ENCODE measurements at regions not wholly inside any gene's neighbourhood (a gene's known extent, or its start where the extent isn't known, plus 50 kb on each side); places are given as distances from the start of the nearest gene placed in this dataset.

- Histone ChIP-seq H3K9me3 (no peaks in the 10 kb centered on the region), H3K4me1 (no peaks in the 10 kb centered on the region), H3K4me3 (no peak overlapping the region), H3K27me3 (peaks cover 3% of the 10 kb centered on the region), H3K36me3 (no peaks in the 10 kb centered on the region), H3K27ac (no peak overlapping the region)
- DNase-seq (ENCODE audit: low spot score in 2 of 2), result no peak
- TF ChIP-seq POLR2A (IDR thresholded peaks at IDR 0.05) (no peak), CTCF (IDR thresholded peaks at IDR 0.05) (no peak), EP300 (IDR thresholded peaks at IDR 0.05) (no peak), POLR2AphosphoS5 (IDR thresholded peaks at IDR 0.05) (no peak)
- WGBS, result 67% methylated on average over 2 of the region's 2 CpGs
These were observed 84.0 kb upstream of the QRFPR start for GRCh38 chr4:121464854-121465253.

GRCh38 chr4:121462660-121463261 is 81.9 kb upstream of the QRFPR start:
- WGBS, result 55% methylated on average over 5 of the region's 5 CpGs
- TF ChIP-seq CTCF (IDR thresholded peaks at IDR 0.05) (peak in 1 of 2 donors; percentile 47), EP300 (IDR thresholded peaks at IDR 0.05) (no peak), POLR2AphosphoS5 (IDR thresholded peaks at IDR 0.05) (no peak), POLR2A (IDR thresholded peaks at IDR 0.05) (no peak)
- Histone ChIP-seq H3K36me3 (no peaks in the 10 kb centered on the region), H3K4me3 (no peak overlapping the region), H3K9me3 (no peaks in the 10 kb centered on the region), H3K27ac (no peak overlapping the region), H3K27me3 (peaks cover 3% of the 10 kb centered on the region), H3K4me1 (no peaks in the 10 kb centered on the region)
- no peak for DNase-seq (ENCODE audit: low spot score in 2 of 2)

GRCh38 chr4:121459026-121459425 is 78.2 kb upstream of the QRFPR start:
- Histone ChIP-seq H3K9me3 (no peaks in the 10 kb centered on the region), H3K36me3 (no peaks in the 10 kb centered on the region), H3K27ac (no peak overlapping the region), H3K4me3 (no peak overlapping the region), H3K27me3 (peaks cover 3% of the 10 kb centered on the region), H3K4me1 (no peaks in the 10 kb centered on the region)
- WGBS, result 66% methylated on average over 2 of the region's 2 CpGs
- no peak for DNase-seq (ENCODE audit: low spot score in 2 of 2)
- TF ChIP-seq EP300 (IDR thresholded peaks at IDR 0.05) (no peak), POLR2AphosphoS5 (IDR thresholded peaks at IDR 0.05) (no peak), POLR2A (IDR thresholded peaks at IDR 0.05) (no peak), CTCF (IDR thresholded peaks at IDR 0.05) (no peak)

GRCh38 chr4:121457278-121457875 is 76.6 kb upstream of the QRFPR start:
- Histone ChIP-seq H3K27me3 (peaks cover 3% of the 10 kb centered on the region), H3K4me3 (no peak overlapping the region), H3K9me3 (no peaks in the 10 kb centered on the region), H3K36me3 (no peaks in the 10 kb centered on the region), H3K27ac (no peak overlapping the region), H3K4me1 (no peaks in the 10 kb centered on the region)
- WGBS, result 74% methylated on average over 7 of the region's 7 CpGs
- TF ChIP-seq EP300 (IDR thresholded peaks at IDR 0.05), result no peak
- no peak for TF ChIP-seq CTCF (IDR thresholded peaks at IDR 0.05)
- no peak for TF ChIP-seq POLR2A (IDR thresholded peaks at IDR 0.05)
- TF ChIP-seq POLR2AphosphoS5 (IDR thresholded peaks at IDR 0.05), result no peak
- no peak for DNase-seq (ENCODE audit: low spot score in 2 of 2)

GRCh38 chr4:121455285-121455684 is 74.5 kb upstream of the QRFPR start:
- H3K27me3 ChIP-seq, result peaks cover 2% of the 10 kb centered on the region
- TF ChIP-seq EP300 (IDR thresholded peaks at IDR 0.05) (no peak), CTCF (IDR thresholded peaks at IDR 0.05) (no peak), POLR2A (IDR thresholded peaks at IDR 0.05) (no peak), POLR2AphosphoS5 (IDR thresholded peaks at IDR 0.05) (no peak)
- WGBS, result 29% methylated on average over 3 of the region's 3 CpGs
- H3K27ac ChIP-seq, result no peak overlapping the region
- no peak overlapping the region for H3K4me3 ChIP-seq
- H3K9me3 ChIP-seq, result no peaks in the 10 kb centered on the region
- no peak for DNase-seq (ENCODE audit: low spot score in 2 of 2)
- H3K36me3 ChIP-seq, result no peaks in the 10 kb centered on the region
- no peaks in the 10 kb centered on the region for H3K4me1 ChIP-seq

All from suprapubic skin (tissue), 4 donors.